ENCODE measurements at regions not wholly inside any gene's neighbourhood (a gene's known extent, or its start where the extent isn't known, plus 50 kb on each side); places are given as distances from the start of the nearest gene placed in this dataset.
"Not testable (repeated sequence)": the region's sequence is repeated elsewhere in the genome, so short reads cannot be mapped to it uniquely, and the experiment has no call there.

DNA sequence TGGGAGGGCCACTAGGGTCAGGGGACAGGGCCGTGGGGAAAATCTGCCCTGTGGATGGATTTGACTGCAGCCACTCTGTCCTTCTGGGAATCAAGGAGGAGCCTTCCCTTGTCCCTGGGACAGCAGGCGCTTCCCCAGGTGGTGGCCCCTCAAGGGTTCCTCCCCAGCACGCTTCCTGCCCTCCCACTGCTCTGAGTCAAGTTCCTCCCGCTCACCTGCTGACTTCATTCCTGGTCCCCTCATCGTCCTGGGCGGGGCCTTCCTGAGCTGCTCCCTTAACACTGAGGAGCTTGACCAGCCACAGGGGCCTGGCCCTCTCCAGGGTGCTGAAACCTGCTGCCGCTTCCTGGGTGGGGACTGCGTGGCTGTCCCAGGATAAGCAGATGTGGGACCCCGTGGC, 64.4 kb upstream of the SFSWAP start:
- H3K4me3 ChIP-seq (ENCODE audit: low read depth, low read length); H3K36me3 ChIP-seq (replicated peaks); H3K27ac ChIP-seq; H3K27me3 ChIP-seq (replicated peaks); DNase-seq; in situ Hi-C loops (cut with HindIII; ENCODE audit: low pct_ligation_motif_present, low sequenced_read_pairs): not testable (repeated sequence)

DNA sequence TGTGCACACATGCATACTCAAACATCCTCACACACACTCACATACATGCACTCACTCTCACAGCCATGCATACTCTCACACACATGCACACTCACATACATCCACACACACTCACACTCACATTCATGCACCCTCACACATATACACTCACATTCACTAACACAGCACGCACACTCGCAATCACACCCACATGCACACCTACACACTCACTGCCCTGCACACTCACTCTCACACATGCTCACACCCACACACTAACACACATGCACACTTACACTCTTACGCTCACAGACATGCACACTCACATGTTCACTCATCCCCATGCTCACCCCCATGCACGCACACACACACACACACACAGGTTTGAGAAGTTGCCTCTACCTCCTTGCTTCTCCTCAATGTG, 63.2 kb upstream of the SFSWAP start:
- no peak for DNase-seq

DNA sequence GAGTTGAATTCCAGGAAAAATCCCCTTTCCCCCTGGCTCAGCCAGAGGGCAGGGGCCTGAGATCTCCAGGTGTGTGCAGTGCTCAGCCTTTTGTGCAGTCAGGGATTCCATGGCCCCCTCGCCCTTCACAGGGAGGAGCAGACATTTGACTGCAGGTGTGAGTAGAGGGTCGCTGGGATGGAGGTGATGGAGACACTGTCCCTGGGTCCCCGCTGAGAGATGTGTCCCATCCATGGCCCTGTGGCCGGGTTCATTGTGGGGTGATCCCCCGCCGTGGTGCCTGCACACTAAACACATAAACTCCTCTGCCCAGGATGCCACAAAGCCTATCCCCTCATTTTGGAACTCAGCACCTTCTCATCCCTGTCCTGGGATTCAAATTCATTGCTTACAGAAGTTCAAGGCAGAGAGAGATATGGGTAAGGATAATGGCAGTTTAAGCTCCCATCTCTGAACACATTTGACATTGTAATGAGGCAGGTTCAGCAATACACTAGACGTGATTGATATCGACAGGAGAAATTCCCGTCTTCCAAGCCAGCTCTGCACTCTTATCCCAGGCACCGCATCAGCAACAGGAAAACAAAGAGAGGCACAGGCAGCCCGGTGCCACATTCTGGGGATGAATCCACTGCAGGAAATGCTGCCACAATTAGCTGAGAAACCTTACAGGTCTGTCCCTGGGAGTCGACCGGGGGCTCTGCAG, 55.3 kb upstream of the SFSWAP start:
- in situ Hi-C loops (cut with HindIII; ENCODE audit: low pct_ligation_motif_present, low sequenced_read_pairs): not testable (repeated sequence)

More for the DNA sequence above, 63.2 kb upstream of the SFSWAP start:
- TF ChIP-seq, protein P1, sequence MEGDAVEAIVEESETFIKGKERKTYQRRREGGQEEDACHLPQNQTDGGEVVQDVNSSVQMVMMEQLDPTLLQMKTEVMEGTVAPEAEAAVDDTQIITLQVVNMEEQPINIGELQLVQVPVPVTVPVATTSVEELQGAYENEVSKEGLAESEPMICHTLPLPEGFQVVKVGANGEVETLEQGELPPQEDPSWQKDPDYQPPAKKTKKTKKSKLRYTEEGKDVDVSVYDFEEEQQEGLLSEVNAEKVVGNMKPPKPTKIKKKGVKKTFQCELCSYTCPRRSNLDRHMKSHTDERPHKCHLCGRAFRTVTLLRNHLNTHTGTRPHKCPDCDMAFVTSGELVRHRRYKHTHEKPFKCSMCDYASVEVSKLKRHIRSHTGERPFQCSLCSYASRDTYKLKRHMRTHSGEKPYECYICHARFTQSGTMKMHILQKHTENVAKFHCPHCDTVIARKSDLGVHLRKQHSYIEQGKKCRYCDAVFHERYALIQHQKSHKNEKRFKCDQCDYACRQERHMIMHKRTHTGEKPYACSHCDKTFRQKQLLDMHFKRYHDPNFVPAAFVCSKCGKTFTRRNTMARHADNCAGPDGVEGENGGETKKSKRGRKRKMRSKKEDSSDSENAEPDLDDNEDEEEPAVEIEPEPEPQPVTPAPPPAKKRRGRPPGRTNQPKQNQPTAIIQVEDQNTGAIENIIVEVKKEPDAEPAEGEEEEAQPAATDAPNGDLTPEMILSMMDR (IDR thresholded peaks at IDR 0.05; ENCODE audit: low read depth, low read length, missing control alignments): no peak
- H3K4me3 ChIP-seq (ENCODE audit: low read depth, low read length): no peak overlapping the region
- in situ Hi-C loops (cut with HindIII; ENCODE audit: low pct_ligation_motif_present, low sequenced_read_pairs): no loop called here
- H3K36me3 ChIP-seq (replicated peaks): no peaks in the 10 kb centered on the region
- no peak overlapping the region for H3K27ac ChIP-seq
- H3K27me3 ChIP-seq (replicated peaks): no peaks in the 10 kb centered on the region

DNA sequence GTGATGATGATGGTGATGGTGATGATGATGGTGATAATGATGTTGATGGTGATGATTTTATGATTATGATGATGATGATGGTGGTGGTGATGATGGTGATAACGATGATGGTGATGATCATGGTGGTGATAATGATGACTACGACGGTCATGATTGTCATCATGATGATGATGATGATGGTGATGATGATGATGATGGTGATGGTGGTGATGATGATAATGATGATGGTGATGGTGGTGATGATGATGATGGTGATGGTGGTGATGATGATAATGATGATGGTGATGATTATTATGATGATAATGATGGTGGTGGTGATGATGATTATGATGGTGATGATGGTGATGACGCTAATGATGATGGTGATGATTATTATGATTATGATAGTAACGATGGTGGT, 54.1 kb upstream of the SFSWAP start:
- DNase-seq; H3K27ac ChIP-seq; H3K36me3 ChIP-seq (replicated peaks); in situ Hi-C loops (cut with HindIII; ENCODE audit: low pct_ligation_motif_present, low sequenced_read_pairs); H3K27me3 ChIP-seq (replicated peaks); H3K4me3 ChIP-seq (ENCODE audit: low read depth, low read length): not testable (repeated sequence)

More for the DNA sequence above, 55.3 kb upstream of the SFSWAP start:
- DNase-seq; H3K4me3 ChIP-seq (ENCODE audit: low read depth, low read length); H3K27ac ChIP-seq; H3K36me3 ChIP-seq (replicated peaks); H3K27me3 ChIP-seq (replicated peaks): not testable (repeated sequence)

DNA sequence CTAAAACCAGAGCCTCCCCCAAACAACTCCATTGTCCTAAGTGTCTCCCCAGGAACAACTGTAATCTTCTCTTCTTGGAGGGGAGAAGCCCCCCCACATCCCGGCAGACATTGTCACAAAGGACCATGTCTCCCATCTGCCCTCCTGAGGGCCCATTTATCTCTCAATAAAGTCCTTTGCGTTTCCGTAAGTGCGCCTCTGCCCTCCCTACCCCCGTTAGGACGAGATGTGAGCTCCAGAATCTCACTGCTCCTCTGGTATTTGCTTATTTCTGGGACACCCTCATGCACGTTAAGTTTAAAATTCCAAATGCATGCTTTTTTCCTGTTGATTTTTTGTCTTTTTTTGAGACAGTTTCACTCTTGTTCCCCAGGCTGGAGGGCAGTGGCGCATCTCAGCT, 52.3 kb upstream of the SFSWAP start:
- H3K27ac ChIP-seq; H3K36me3 ChIP-seq (replicated peaks); in situ Hi-C loops (cut with HindIII; ENCODE audit: low pct_ligation_motif_present, low sequenced_read_pairs); DNase-seq; H3K4me3 ChIP-seq (ENCODE audit: low read depth, low read length); H3K27me3 ChIP-seq (replicated peaks): not testable (repeated sequence)

DNA sequence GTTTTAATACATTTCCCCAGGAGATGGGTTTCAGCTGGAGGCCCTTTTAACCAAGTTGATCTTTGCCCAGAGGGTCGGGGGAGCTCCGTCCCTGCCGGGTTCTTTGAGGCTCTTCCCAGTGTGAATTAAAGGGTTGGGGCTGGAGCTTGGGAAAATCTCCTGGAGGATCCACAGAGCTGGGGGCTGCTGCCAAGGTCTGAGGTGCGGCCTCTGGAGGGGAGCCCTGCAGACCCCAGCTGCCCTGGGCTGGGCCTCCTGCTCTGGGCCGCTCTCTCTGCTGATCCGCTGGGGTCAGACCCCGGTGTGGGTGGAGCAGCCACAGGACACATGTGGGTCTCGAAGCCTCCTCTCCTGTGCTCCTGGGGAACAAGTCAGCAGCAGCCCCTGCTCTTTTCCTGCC, 51.4 kb upstream of the SFSWAP start:
- in situ Hi-C loops (cut with HindIII; ENCODE audit: low pct_ligation_motif_present, low sequenced_read_pairs): not testable (repeated sequence)

DNA sequence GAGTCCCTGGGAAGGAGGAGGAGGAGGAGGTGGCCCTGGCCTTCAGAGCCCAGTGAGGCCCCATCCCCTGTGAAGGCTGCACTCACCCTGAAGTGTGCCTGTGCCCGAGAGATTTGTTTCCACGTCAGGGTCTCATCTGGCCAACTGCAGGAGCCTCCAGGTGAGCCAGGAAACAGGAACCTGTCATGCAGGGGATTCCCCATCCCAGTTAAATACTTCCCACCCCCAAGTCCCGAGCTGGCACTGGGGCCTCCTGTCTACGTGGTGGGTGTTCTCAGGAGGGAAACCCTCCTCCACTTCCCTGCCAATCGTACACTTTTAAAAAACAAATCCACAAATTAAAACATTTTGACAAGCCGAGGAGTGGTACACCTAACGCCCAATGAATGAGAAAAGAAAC, 50.9 kb upstream of the SFSWAP start:
- DNase-seq; H3K36me3 ChIP-seq (replicated peaks); H3K4me3 ChIP-seq (ENCODE audit: low read depth, low read length); in situ Hi-C loops (cut with HindIII; ENCODE audit: low pct_ligation_motif_present, low sequenced_read_pairs); H3K27ac ChIP-seq; H3K27me3 ChIP-seq (replicated peaks): not testable (repeated sequence)

More for the DNA sequence above, 51.4 kb upstream of the SFSWAP start:
- not testable (repeated sequence) for H3K36me3 ChIP-seq (replicated peaks); H3K27me3 ChIP-seq (replicated peaks); H3K27ac ChIP-seq; H3K4me3 ChIP-seq (ENCODE audit: low read depth, low read length); DNase-seq

DNA sequence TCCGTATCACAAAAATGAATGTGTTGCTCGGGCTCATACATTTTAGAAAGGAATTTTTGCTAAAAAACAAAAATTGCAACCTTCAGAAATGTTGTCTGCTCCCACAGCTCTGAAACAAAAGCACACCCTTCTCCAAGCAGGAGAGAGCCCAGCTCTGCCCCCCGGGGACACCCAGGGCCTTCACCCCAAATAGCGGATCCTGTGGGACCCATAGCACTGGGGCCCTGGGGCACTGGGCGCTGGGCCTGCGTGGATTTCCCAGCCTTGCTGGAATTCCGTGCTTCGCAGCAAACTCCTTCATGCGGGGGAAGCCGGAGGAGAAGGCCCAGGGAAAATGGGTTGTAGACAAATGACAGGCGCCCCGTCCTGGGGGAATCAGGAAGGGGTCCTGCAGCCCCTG, 50.5 kb upstream of the SFSWAP start:
- DNase-seq; H3K27ac ChIP-seq; H3K27me3 ChIP-seq (replicated peaks); H3K4me3 ChIP-seq (ENCODE audit: low read depth, low read length); in situ Hi-C loops (cut with HindIII; ENCODE audit: low pct_ligation_motif_present, low sequenced_read_pairs); H3K36me3 ChIP-seq (replicated peaks): not testable (repeated sequence)

Measured in brain microvascular endothelial cell (primary cell).